ENCODE measurements at regions not wholly inside any gene's neighbourhood (a gene's known extent, or its start where the extent isn't known, plus 50 kb on each side); places are given as distances from the start of the nearest gene placed in this dataset.
"Not testable (repeated sequence)": the region's sequence is repeated elsewhere in the genome, so short reads cannot be mapped to it uniquely, and the experiment has no call there.

GRCh38 chr19:20388706-20389225, 176.8 kb downstream of the ZNF737 start:
- DNase-seq (ENCODE audit: low read depth) = no peak

- DNase-seq (ENCODE audit: low read depth) = no peak
Observed at GRCh38 chr19:20385061-20385460, 180.5 kb downstream of the ZNF737 start.

GRCh38 chr19:20371911-20372310, 193.7 kb downstream of the ZNF737 start:
- DNase-seq (ENCODE audit: low read depth) = no peak

- not testable (repeated sequence) for DNase-seq (ENCODE audit: low read depth)
Observed at GRCh38 chr19:20371304-20371703, 194.3 kb downstream of the ZNF737 start.

- DNase-seq (ENCODE audit: low read depth) = no peak
Observed at GRCh38 chr19:20367811-20368294, 197.7 kb downstream of the ZNF737 start.

GRCh38 chr19:20365146-20365545, 198.1 kb downstream of the ZNF486 start:
- no peak for DNase-seq (ENCODE audit: low read depth)

- no peak for DNase-seq (ENCODE audit: low read depth)
Observed at GRCh38 chr19:20359933-20360720, 193.1 kb downstream of the ZNF486 start.

GRCh38 chr19:20358841-20359465, 191.9 kb downstream of the ZNF486 start:
- DNase-seq (ENCODE audit: low read depth) = not testable (repeated sequence)

GRCh38 chr19:20357921-20358320, 190.9 kb downstream of the ZNF486 start:
- no peak for DNase-seq (ENCODE audit: low read depth)

- DNase-seq (ENCODE audit: low read depth) = no peak
Observed at GRCh38 chr19:20351244-20351643, 184.2 kb downstream of the ZNF486 start.

- DNase-seq (ENCODE audit: low read depth) = no peak
Observed at GRCh38 chr19:20349206-20349605, 182.2 kb downstream of the ZNF486 start.

- no peak for DNase-seq (ENCODE audit: low read depth)
Observed at GRCh38 chr19:20339444-20339843, 172.4 kb downstream of the ZNF486 start.

GRCh38 chr19:20334760-20335159, 167.7 kb downstream of the ZNF486 start:
- DNase-seq (ENCODE audit: low read depth) = no peak

GRCh38 chr19:20333508-20333907, 166.5 kb downstream of the ZNF486 start:
- no peak for DNase-seq (ENCODE audit: low read depth)

GRCh38 chr19:20325151-20325550, 158.1 kb downstream of the ZNF486 start:
- DNase-seq (ENCODE audit: low read depth) = no peak

- DNase-seq (ENCODE audit: low read depth) = no peak
Observed at GRCh38 chr19:20321139-20321763, 154.2 kb downstream of the ZNF486 start.

- DNase-seq (ENCODE audit: low read depth) = no peak
Observed at GRCh38 chr19:20320191-20320590, 153.2 kb downstream of the ZNF486 start.

- DNase-seq (ENCODE audit: low read depth) = no peak
Observed at GRCh38 chr19:20318616-20319015, 151.6 kb downstream of the ZNF486 start.

GRCh38 chr19:20315543-20315942, 148.5 kb downstream of the ZNF486 start:
- DNase-seq (ENCODE audit: low read depth) = no peak

- no peak for DNase-seq (ENCODE audit: low read depth)
Observed at GRCh38 chr19:20313894-20314293, 146.9 kb downstream of the ZNF486 start.

GRCh38 chr19:20307127-20307526, 140.1 kb downstream of the ZNF486 start:
- no peak for DNase-seq (ENCODE audit: low read depth)

- DNase-seq (ENCODE audit: low read depth) = not testable (repeated sequence)
Observed at GRCh38 chr19:20296314-20296713, 129.3 kb downstream of the ZNF486 start.

- DNase-seq (ENCODE audit: low read depth) = no peak
Observed at GRCh38 chr19:20294181-20294580, 127.2 kb downstream of the ZNF486 start.

All from fibroblast of the conjunctiva (primary cell).